ENCODE measurements at regions not wholly inside any gene's neighbourhood (a gene's known extent, or its start where the extent isn't known, plus 50 kb on each side); places are given as distances from the start of the nearest gene placed in this dataset.

DNA sequence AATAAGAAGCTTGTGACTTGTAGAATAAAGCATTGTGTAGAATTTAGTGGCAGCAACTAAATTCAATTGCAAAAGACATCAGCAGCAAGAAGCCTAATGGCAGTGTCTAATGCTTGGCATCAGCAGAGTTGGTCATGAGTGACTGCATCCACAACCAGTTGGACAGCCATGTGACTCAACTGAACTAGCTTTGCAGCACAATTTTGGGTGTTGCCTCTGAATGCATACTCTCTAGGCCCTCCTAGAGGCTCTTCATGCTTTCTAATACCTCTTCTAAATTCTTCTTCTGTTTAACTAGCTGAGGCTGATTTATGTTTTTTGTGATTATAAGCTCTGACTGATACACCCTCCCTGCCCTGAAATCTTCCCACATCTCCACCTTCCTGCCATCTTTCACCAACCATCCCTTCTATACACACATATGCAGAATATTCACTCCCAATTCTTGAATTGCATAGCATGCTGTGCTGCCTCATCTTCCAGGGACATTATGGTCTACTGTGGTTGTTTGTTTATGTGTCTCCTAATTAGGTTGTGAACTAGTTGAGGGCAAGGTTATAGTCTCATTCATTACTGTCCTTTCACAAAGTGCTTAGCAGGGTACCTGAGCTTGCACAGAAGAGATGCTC, 266.7 kb upstream of the GJB5 start:
- H3K4me3 ChIP-seq: no peak overlapping the region
- H3K36me3 ChIP-seq: no peaks in the 10 kb centered on the region
- intact Hi-C loops (cut with DNase I): no loop called here
- no peak for DNase-seq (ENCODE audit: extremely low spot score)
- TF ChIP-seq POLR2AphosphoS5 (IDR thresholded peaks at IDR 0.05) (no peak), EP300 (IDR thresholded peaks at IDR 0.05) (no peak), POLR2A (IDR thresholded peaks at IDR 0.05; ENCODE audit: low read depth) (no peak)
- TF ChIP-seq, protein P1, sequence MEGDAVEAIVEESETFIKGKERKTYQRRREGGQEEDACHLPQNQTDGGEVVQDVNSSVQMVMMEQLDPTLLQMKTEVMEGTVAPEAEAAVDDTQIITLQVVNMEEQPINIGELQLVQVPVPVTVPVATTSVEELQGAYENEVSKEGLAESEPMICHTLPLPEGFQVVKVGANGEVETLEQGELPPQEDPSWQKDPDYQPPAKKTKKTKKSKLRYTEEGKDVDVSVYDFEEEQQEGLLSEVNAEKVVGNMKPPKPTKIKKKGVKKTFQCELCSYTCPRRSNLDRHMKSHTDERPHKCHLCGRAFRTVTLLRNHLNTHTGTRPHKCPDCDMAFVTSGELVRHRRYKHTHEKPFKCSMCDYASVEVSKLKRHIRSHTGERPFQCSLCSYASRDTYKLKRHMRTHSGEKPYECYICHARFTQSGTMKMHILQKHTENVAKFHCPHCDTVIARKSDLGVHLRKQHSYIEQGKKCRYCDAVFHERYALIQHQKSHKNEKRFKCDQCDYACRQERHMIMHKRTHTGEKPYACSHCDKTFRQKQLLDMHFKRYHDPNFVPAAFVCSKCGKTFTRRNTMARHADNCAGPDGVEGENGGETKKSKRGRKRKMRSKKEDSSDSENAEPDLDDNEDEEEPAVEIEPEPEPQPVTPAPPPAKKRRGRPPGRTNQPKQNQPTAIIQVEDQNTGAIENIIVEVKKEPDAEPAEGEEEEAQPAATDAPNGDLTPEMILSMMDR (IDR thresholded peaks at IDR 0.05): no peak
- peaks cover 0 to 30% (median 16%) of the 10 kb centered on the region in 4 donors for H3K9me3 ChIP-seq
- no peaks in the 10 kb centered on the region for H3K4me1 ChIP-seq
- no peaks in the 10 kb centered on the region for H3K27me3 ChIP-seq
- no peak overlapping the region for H3K27ac ChIP-seq (replicated peaks in 1 of 4)

DNA sequence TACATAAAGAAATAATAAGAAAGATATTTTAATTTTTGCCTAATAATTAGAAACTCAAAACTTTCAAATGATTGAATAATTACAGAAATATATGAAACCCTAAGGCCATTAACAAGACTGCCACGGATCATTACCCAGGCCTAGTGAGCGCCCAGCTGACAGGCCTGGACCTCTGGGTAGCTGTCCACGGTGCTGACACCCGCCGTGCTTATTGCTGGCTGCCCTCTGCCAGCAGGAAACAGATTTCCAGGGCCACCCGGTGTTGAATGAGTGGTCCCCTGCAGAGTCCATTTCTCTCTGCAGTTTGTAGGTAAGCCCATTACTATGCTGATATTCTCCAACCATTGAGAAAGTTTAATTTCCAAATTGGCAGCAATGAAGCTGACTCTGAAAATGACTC, 254.4 kb upstream of the GJB5 start:
- WGBS: 5% methylated on average over 6 of the region's 6 CpGs
- no peak overlapping the region for H3K4me3 ChIP-seq
- peaks cover 0 to 11% (median 3%) of the 10 kb centered on the region in 4 donors for H3K9me3 ChIP-seq
- intact Hi-C loops (cut with DNase I): no loop called here
- peaks cover 0 to 8% (median 0%) of the 10 kb centered on the region in 4 donors for H3K27me3 ChIP-seq
- DNase-seq (ENCODE audit: extremely low spot score): peak; percentile 57
- no peaks in the 10 kb centered on the region for H3K4me1 ChIP-seq
- H3K27ac ChIP-seq (replicated peaks in 1 of 4): no peak overlapping the region
- H3K36me3 ChIP-seq: no peaks in the 10 kb centered on the region
- TF ChIP-seq EP300 (IDR thresholded peaks at IDR 0.05): no peak
- TF ChIP-seq, protein P1 (IDR thresholded peaks at IDR 0.05): no peak
- no peak for TF ChIP-seq POLR2A (IDR thresholded peaks at IDR 0.05; ENCODE audit: low read depth)
- no peak for TF ChIP-seq POLR2AphosphoS5 (IDR thresholded peaks at IDR 0.05)

DNA sequence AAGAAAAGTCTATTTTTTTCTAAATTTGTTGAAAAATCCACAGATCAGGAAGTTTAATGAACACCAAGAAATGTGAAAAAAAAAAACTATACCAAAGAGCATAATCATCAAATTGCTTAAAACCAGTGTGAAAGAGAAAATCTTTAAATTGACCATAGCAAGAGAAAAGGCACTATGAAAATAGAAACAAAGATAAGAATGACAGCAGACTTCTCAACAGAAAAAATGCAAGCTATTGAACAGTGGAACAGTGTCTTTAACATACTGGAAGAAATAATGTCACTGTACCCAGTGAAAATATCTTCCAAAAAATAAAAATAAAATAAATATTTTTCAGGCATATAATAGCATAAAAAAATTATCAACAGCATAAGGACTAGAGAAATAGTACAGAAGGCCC, 243.0 kb upstream of the GJB5 start:
- no peak overlapping the region for H3K4me3 ChIP-seq
- peaks cover 0 to 24% (median 22%) of the 10 kb centered on the region in 4 donors for H3K9me3 ChIP-seq
- H3K4me1 ChIP-seq: no peaks in the 10 kb centered on the region
- TF ChIP-seq POLR2AphosphoS5 (IDR thresholded peaks at IDR 0.05) (no peak), EP300 (IDR thresholded peaks at IDR 0.05) (no peak), POLR2A (IDR thresholded peaks at IDR 0.05; ENCODE audit: low read depth) (no peak)
- TF ChIP-seq, protein P1 (IDR thresholded peaks at IDR 0.05): no peak
- DNase-seq (ENCODE audit: extremely low spot score): no peak
- no peak overlapping the region for H3K27ac ChIP-seq (replicated peaks in 1 of 4)
- intact Hi-C loops (cut with DNase I): no loop called here
- H3K36me3 ChIP-seq: no peaks in the 10 kb centered on the region
- no peaks in the 10 kb centered on the region for H3K27me3 ChIP-seq

DNA sequence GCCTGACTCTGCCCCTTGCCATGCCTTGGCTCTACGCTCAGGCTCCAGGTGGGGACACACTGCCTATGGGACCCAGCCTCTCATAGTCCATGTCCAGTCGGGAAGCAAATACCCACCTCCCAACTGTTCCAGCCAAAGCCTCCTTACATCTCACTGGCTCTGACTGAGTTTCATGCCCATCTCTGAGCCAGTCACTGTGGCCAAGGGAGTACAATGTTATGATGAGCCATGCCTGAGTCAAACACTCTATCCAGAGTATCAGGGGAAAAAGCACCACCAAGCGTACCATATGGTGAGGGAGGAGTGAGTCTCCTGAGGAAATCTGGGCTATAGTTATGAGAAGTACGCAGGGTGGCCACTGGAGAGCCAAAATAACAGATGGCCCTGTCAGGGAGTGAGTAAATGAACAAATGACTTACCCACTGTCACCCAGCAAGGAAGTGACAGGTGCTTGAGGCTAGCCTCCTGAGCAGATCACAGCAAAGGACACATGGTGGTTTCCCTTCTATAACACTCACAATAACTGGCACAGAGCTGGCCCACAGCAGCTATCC, 236.6 kb upstream of the GJB5 start:
- no peak overlapping the region for H3K27ac ChIP-seq (replicated peaks in 1 of 4)
- peak; percentile 72 for DNase-seq (ENCODE audit: extremely low spot score)
- TF ChIP-seq, protein P1 (IDR thresholded peaks at IDR 0.05): no peak
- TF ChIP-seq POLR2AphosphoS5 (IDR thresholded peaks at IDR 0.05) (no peak), POLR2A (IDR thresholded peaks at IDR 0.05; ENCODE audit: low read depth) (no peak)
- 76% methylated on average over 4 of the region's 4 CpGs for WGBS
- H3K4me1 ChIP-seq: no peaks in the 10 kb centered on the region
- no peak overlapping the region for H3K4me3 ChIP-seq
- no peaks in the 10 kb centered on the region for H3K36me3 ChIP-seq
- intact Hi-C loops (cut with DNase I): no loop called here
- peaks cover 0 to 15% (median 0%) of the 10 kb centered on the region in 4 donors for H3K27me3 ChIP-seq
- H3K9me3 ChIP-seq: no peaks in the 10 kb centered on the region

DNA sequence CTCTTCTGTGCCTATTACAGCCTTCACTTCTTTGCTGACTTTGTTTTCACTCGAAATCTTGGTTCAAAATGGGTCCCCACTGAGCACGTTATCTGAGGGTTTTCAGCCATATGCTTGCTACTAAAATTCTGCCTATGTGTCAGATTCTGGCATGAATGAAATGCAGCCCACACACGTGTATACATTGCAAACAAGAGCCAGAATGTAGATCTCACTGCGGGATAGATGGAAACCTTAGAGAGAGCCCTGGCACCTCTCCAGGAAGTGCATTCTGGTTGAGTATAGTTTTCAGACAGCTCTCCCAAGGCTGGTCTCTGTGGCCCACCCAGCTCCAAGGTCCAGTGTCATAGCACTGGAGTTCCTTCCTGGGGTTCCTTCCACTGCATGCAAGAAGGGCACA, 234.7 kb upstream of the GJB5 start:
- TF ChIP-seq EP300 (IDR thresholded peaks at IDR 0.05): no peak
- TF ChIP-seq POLR2AphosphoS5 (IDR thresholded peaks at IDR 0.05): no peak
- TF ChIP-seq, protein P1 (IDR thresholded peaks at IDR 0.05): no peak
- TF ChIP-seq POLR2A (IDR thresholded peaks at IDR 0.05; ENCODE audit: low read depth): no peak
- 21% methylated on average over 4 of the region's 4 CpGs for WGBS
- no peak overlapping the region for H3K4me3 ChIP-seq
- DNase-seq (ENCODE audit: extremely low spot score): peak; percentile 34
- intact Hi-C loops (cut with DNase I): no loop called here
- H3K9me3 ChIP-seq: no peaks in the 10 kb centered on the region
- no peaks in the 10 kb centered on the region for H3K4me1 ChIP-seq
- no peaks in the 10 kb centered on the region for H3K36me3 ChIP-seq
- no peak overlapping the region for H3K27ac ChIP-seq (replicated peaks in 1 of 4)
- H3K27me3 ChIP-seq: peaks cover 0 to 32% (median 0%) of the 10 kb centered on the region in 4 donors

All from esophagus muscularis mucosa (tissue), 4 donors.